ENCODE measurements at regions not wholly inside any gene's neighbourhood (a gene's known extent, or its start where the extent isn't known, plus 50 kb on each side); places are given as distances from the start of the nearest gene placed in this dataset.
"Not testable (repeated sequence)": the region's sequence is repeated elsewhere in the genome, so short reads cannot be mapped to it uniquely, and the experiment has no call there.

DNA sequence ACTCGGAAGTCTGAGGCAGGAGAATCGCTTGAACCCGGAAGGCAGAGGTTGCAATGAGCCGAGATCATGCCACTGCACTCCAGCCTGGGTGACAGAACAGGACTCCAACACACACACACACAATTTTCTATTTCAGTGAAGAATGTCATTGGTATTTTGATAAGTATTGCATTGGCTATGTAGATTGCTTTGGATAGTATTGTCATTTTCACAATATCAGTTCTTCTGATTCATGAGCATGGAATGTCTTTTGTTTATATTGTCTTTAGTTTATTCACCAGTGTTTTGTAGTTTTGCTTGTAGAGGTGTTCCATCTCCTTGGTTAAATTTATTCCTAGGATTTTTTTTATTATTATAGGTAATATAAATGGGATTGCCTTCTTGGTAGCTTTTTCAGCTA lies 693.4 kb upstream of the SYT4 start:
- Histone ChIP-seq H2BK5ac (ENCODE audit: low read length) (no peak overlapping the region), H3K9ac (ENCODE audit: low read depth, low read length, poor library complexity) (no peak overlapping the region), H3K14ac (ENCODE audit: low read length) (no peak overlapping the region), H3K23ac (ENCODE audit: low read depth, low read length, poor library complexity) (no peak overlapping the region), H3K4me3 (ENCODE audit: low read length in 2 of 2) (no peak overlapping the region), H4K91ac (ENCODE audit: low read depth, low read length, poor library complexity) (no peak overlapping the region), H2BK12ac (ENCODE audit: low read length) (no peak overlapping the region), H3K36me3 (replicated peaks in 1 of 2; ENCODE audit: control insufficient read depth in 2 of 2, insufficient read depth in 2 of 2, low read length in 2 of 2) (no peaks in the 10 kb centered on the region), H3K18ac (ENCODE audit: low read length) (no peak overlapping the region), H3K27ac (replicated peaks; ENCODE audit: low read length) (no peak overlapping the region), H2BK15ac (ENCODE audit: low read length) (no peak overlapping the region), H2AK5ac (ENCODE audit: low read depth, low read length) (no peak overlapping the region), H3K4me2 (ENCODE audit: insufficient read depth, low read length, poor library complexity, severe bottlenecking) (no peak overlapping the region), H3K9me3 (replicated peaks in 1 of 2; ENCODE audit: control insufficient read depth in 2 of 2, insufficient read depth in 1 of 2, low read depth in 1 of 2, low read length in 2 of 2) (no peaks in the 10 kb centered on the region), H3K4ac (ENCODE audit: low read length) (no peak overlapping the region), H3K27me3 (ENCODE audit: control insufficient read depth in 3 of 3, insufficient read depth in 3 of 3, low read depth in 1 of 3, low read length in 3 of 3) (no peaks in the 10 kb centered on the region), H2BK120ac (ENCODE audit: low read depth, low read length) (no peak overlapping the region), H4K8ac (ENCODE audit: low read depth, low read length) (no peak overlapping the region), H3K4me1 (ENCODE audit: control insufficient read depth in 2 of 2, insufficient read depth in 1 of 2, low read depth in 1 of 2, low read length in 2 of 2) (no peaks in the 10 kb centered on the region), H3K79me1 (ENCODE audit: low read depth, low read length) (no peaks in the 10 kb centered on the region), H2AFZ (ENCODE audit: low read length) (no peak overlapping the region)
- no peak for DNase-seq (ENCODE audit: low spot score)
- no CpG with 5 or more reads among the region's 4 CpGs for WGBS, 2 donors (ENCODE audit: extremely low coverage in 2 of 2, insufficient read length in 2 of 2, insufficient replicate concordance in 1 of 2)

DNA sequence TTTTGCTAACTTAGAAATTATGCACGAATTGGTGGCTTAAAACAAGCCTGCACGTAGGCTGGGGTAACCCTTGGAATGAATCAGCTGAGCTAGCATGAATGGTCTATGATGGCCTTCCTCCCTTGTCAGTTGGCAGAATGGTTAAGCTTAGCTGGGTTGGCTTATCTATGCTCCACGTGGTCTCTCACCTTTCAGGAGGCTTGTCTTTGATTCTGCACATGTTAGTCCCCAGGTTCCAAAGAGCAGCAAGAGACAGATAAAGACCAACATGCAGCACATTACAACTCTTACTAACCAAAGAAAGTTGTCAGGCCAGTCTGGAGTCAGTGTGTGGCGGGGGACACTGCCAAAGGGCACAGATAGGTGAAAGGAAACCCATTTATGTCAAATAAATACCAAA lies 700.9 kb upstream of the SYT4 start:
- no peak overlapping the region for H3K27ac ChIP-seq (replicated peaks; ENCODE audit: low read length)
- no peak overlapping the region for H4K8ac ChIP-seq (ENCODE audit: low read depth, low read length)
- H3K36me3 ChIP-seq (replicated peaks in 1 of 2; ENCODE audit: control insufficient read depth in 2 of 2, insufficient read depth in 2 of 2, low read length in 2 of 2) = no peaks in the 10 kb centered on the region
- no peaks in the 10 kb centered on the region for H3K79me1 ChIP-seq (ENCODE audit: low read depth, low read length)
- H2BK15ac ChIP-seq (ENCODE audit: low read length) = no peak overlapping the region
- no peak overlapping the region for H3K4me2 ChIP-seq (ENCODE audit: insufficient read depth, low read length, poor library complexity, severe bottlenecking)
- no peak overlapping the region for H3K4me3 ChIP-seq (ENCODE audit: low read length in 2 of 2)
- no peaks in the 10 kb centered on the region for H3K9me3 ChIP-seq (replicated peaks in 1 of 2; ENCODE audit: control insufficient read depth in 2 of 2, insufficient read depth in 1 of 2, low read depth in 1 of 2, low read length in 2 of 2)
- DNase-seq (ENCODE audit: low spot score) = no peak
- no peak overlapping the region for H3K9ac ChIP-seq (ENCODE audit: low read depth, low read length, poor library complexity)
- H3K23ac ChIP-seq (ENCODE audit: low read depth, low read length, poor library complexity) = no peak overlapping the region
- WGBS, 2 donors (ENCODE audit: extremely low coverage in 2 of 2, insufficient read length in 2 of 2, insufficient replicate concordance in 1 of 2) = no CpG with 5 or more reads among the region's 4 CpGs
- no peak overlapping the region for H3K4ac ChIP-seq (ENCODE audit: low read length)
- no peak overlapping the region for H3K14ac ChIP-seq (ENCODE audit: low read length)
- no peak overlapping the region for H2AFZ ChIP-seq (ENCODE audit: low read length)
- no peak overlapping the region for H2BK120ac ChIP-seq (ENCODE audit: low read depth, low read length)
- no peak overlapping the region for H2BK5ac ChIP-seq (ENCODE audit: low read length)
- no peak overlapping the region for H3K18ac ChIP-seq (ENCODE audit: low read length)
- no peak overlapping the region for H2BK12ac ChIP-seq (ENCODE audit: low read length)
- no peaks in the 10 kb centered on the region for H3K27me3 ChIP-seq (ENCODE audit: control insufficient read depth in 3 of 3, insufficient read depth in 3 of 3, low read depth in 1 of 3, low read length in 3 of 3)
- no peaks in the 10 kb centered on the region for H3K4me1 ChIP-seq (ENCODE audit: control insufficient read depth in 2 of 2, insufficient read depth in 1 of 2, low read depth in 1 of 2, low read length in 2 of 2)
- no peak overlapping the region for H4K91ac ChIP-seq (ENCODE audit: low read depth, low read length, poor library complexity)
- no peak overlapping the region for H2AK5ac ChIP-seq (ENCODE audit: low read depth, low read length)

DNA sequence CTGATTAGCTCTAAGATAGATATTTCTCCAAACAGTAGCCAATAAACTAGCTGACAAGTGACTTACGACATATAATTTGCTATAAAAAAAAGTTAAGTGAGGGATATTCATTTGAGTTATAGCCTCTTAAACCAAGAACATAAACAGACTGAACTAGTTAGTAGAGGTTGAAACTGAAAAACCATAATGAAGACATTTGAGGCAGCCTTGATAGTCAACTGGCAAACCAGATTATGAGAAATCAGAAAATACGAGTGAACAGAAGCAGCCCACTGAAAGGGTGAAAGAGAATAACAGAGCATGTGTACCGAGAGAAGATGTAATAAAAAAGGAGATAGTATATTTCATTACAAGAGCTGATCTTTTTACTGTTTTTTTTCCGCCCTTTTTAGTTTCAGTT lies 698.1 kb upstream of the SETBP1 start:
- Histone ChIP-seq H3K18ac (ENCODE audit: low read length) (no peak overlapping the region), H3K23ac (ENCODE audit: low read depth, low read length, poor library complexity) (no peak overlapping the region), H3K4me3 (ENCODE audit: low read length in 2 of 2) (no peak overlapping the region), H2BK15ac (ENCODE audit: low read length) (no peak overlapping the region), H2AFZ (ENCODE audit: low read length) (no peak overlapping the region), H3K36me3 (replicated peaks in 1 of 2; ENCODE audit: control insufficient read depth in 2 of 2, insufficient read depth in 2 of 2, low read length in 2 of 2) (no peaks in the 10 kb centered on the region), H3K9me3 (replicated peaks in 1 of 2; ENCODE audit: control insufficient read depth in 2 of 2, insufficient read depth in 1 of 2, low read depth in 1 of 2, low read length in 2 of 2) (peaks cover 0 to 1% of the 10 kb centered on the region in 2 donors), H2BK12ac (ENCODE audit: low read length) (no peak overlapping the region), H3K79me1 (ENCODE audit: low read depth, low read length) (no peaks in the 10 kb centered on the region), H3K4me2 (ENCODE audit: insufficient read depth, low read length, poor library complexity, severe bottlenecking) (no peak overlapping the region), H2BK5ac (ENCODE audit: low read length) (no peak overlapping the region), H4K8ac (ENCODE audit: low read depth, low read length) (no peak overlapping the region), H3K27me3 (ENCODE audit: control insufficient read depth in 3 of 3, insufficient read depth in 3 of 3, low read depth in 1 of 3, low read length in 3 of 3) (no peaks in the 10 kb centered on the region), H2BK120ac (ENCODE audit: low read depth, low read length) (no peak overlapping the region), H3K9ac (ENCODE audit: low read depth, low read length, poor library complexity) (no peak overlapping the region), H3K27ac (replicated peaks; ENCODE audit: low read length) (no peak overlapping the region), H4K91ac (ENCODE audit: low read depth, low read length, poor library complexity) (no peak overlapping the region), H2AK5ac (ENCODE audit: low read depth, low read length) (no peak overlapping the region), H3K4me1 (ENCODE audit: control insufficient read depth in 2 of 2, insufficient read depth in 1 of 2, low read depth in 1 of 2, low read length in 2 of 2) (no peaks in the 10 kb centered on the region), H3K14ac (ENCODE audit: low read length) (no peak overlapping the region), H3K4ac (ENCODE audit: low read length) (no peak overlapping the region)
- WGBS, 2 donors (ENCODE audit: extremely low coverage in 2 of 2, insufficient read length in 2 of 2, insufficient replicate concordance in 1 of 2) = no CpG with 5 or more reads among the region's 4 CpGs
- DNase-seq (ENCODE audit: low spot score) = no peak

DNA sequence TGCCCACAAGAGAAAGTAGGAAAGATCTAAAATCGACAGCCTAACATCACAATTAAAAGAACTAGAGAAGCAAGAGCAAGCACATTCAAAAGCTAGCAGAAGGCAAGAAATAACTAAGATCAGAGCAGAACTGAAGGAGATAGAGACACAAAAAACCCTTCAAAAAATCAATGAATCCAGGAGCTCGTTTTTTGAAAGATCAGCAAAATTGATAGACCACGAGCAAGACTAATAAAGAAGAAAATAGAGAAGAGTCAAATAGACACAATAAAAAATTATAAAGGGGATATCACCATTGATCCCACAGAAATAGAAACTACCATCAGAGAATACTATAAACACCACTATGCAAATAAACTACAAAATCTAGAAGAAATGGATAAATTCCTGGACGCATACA lies 693.6 kb upstream of the SETBP1 start:
- not testable (repeated sequence) for H2BK15ac ChIP-seq (ENCODE audit: low read length); H2BK5ac ChIP-seq (ENCODE audit: low read length); H3K18ac ChIP-seq (ENCODE audit: low read length); H2AK5ac ChIP-seq (ENCODE audit: low read depth, low read length); H3K79me1 ChIP-seq (ENCODE audit: low read depth, low read length); H3K27ac ChIP-seq (replicated peaks; ENCODE audit: low read length); H3K9me3 ChIP-seq (replicated peaks in 1 of 2; ENCODE audit: control insufficient read depth in 2 of 2, insufficient read depth in 1 of 2, low read depth in 1 of 2, low read length in 2 of 2); H3K23ac ChIP-seq (ENCODE audit: low read depth, low read length, poor library complexity); H2BK12ac ChIP-seq (ENCODE audit: low read length); H3K4me2 ChIP-seq (ENCODE audit: insufficient read depth, low read length, poor library complexity, severe bottlenecking); H3K4me1 ChIP-seq (ENCODE audit: control insufficient read depth in 2 of 2, insufficient read depth in 1 of 2, low read depth in 1 of 2, low read length in 2 of 2); DNase-seq (ENCODE audit: low spot score); H3K36me3 ChIP-seq (replicated peaks in 1 of 2; ENCODE audit: control insufficient read depth in 2 of 2, insufficient read depth in 2 of 2, low read length in 2 of 2); H3K14ac ChIP-seq (ENCODE audit: low read length); H4K8ac ChIP-seq (ENCODE audit: low read depth, low read length); H3K27me3 ChIP-seq (ENCODE audit: control insufficient read depth in 3 of 3, insufficient read depth in 3 of 3, low read depth in 1 of 3, low read length in 3 of 3); H3K4ac ChIP-seq (ENCODE audit: low read length); H2BK120ac ChIP-seq (ENCODE audit: low read depth, low read length); H2AFZ ChIP-seq (ENCODE audit: low read length); H3K9ac ChIP-seq (ENCODE audit: low read depth, low read length, poor library complexity); H3K4me3 ChIP-seq (ENCODE audit: low read length in 2 of 2); H4K91ac ChIP-seq (ENCODE audit: low read depth, low read length, poor library complexity)
- WGBS, 2 donors (ENCODE audit: extremely low coverage in 2 of 2, insufficient read length in 2 of 2, insufficient replicate concordance in 1 of 2) = no CpG with 5 or more reads among the region's 4 CpGs
